CD4-positive, alpha-beta T cell treated with Interleukin-1 beta for 1 hour (primary cell): ENCODE measurements at regions not wholly inside any gene's neighbourhood (a gene's known extent, or its start where the extent isn't known, plus 50 kb on each side); places are given as distances from the start of the nearest gene placed in this dataset.

Experiments used
- DNase-seq, 2 donors: peaks; one replicate each; pipeline ENCODE4 v3.0.0-alpha.2; 2020 to 2022

- DNase-seq = peak; percentile 10 to 48
These were observed 105.5 kb upstream of the BACH2 start for GRCh38 chr6:90401933-90402830.

GRCh38 chr6:90399970-90400369 is 103.3 kb upstream of the BACH2 start:
- DNase-seq = no peak

- DNase-seq = peak; percentile 84 to 86
These were observed 101.5 kb upstream of the BACH2 start for GRCh38 chr6:90397929-90398674.

GRCh38 chr6:90397047-90397446 is 100.4 kb upstream of the BACH2 start:
- no peak for DNase-seq

GRCh38 chr6:90393232-90393884 is 96.7 kb upstream of the BACH2 start:
- peak; percentile 76 for DNase-seq

- DNase-seq = no peak
These were observed 93.7 kb upstream of the BACH2 start for GRCh38 chr6:90390379-90390778.

GRCh38 chr6:90388395-90388794 is 91.8 kb upstream of the BACH2 start:
- no peak for DNase-seq

- no peak for DNase-seq
These were observed 91.2 kb upstream of the BACH2 start for GRCh38 chr6:90387826-90388225.

GRCh38 chr6:90387383-90387775 is 90.7 kb upstream of the BACH2 start:
- no peak for DNase-seq

- no peak for DNase-seq
These were observed 90.0 kb upstream of the BACH2 start for GRCh38 chr6:90386399-90387382.

- DNase-seq = no peak
These were observed 89.2 kb upstream of the BACH2 start for GRCh38 chr6:90385759-90386313.

- no peak for DNase-seq
These were observed 88.1 kb upstream of the BACH2 start for GRCh38 chr6:90384720-90385119.

GRCh38 chr6:90383196-90383822 is 86.7 kb upstream of the BACH2 start:
- DNase-seq = peak in 1 of 2 donors; percentile 17

GRCh38 chr6:90382760-90383159 is 86.1 kb upstream of the BACH2 start:
- DNase-seq = no peak

- peak in 1 of 2 donors; percentile 77 for DNase-seq
These were observed 79.2 kb upstream of the BACH2 start for GRCh38 chr6:90375681-90376439.

GRCh38 chr6:90374201-90374600 is 77.6 kb upstream of the BACH2 start:
- no peak for DNase-seq

- no peak for DNase-seq
These were observed 76.2 kb upstream of the BACH2 start for GRCh38 chr6:90372885-90373284.

GRCh38 chr6:90372450-90372849 is 75.8 kb upstream of the BACH2 start:
- no peak for DNase-seq

- no peak for DNase-seq
These were observed 73.9 kb upstream of the BACH2 start for GRCh38 chr6:90370493-90370959.

GRCh38 chr6:90369651-90370050 is 73.0 kb upstream of the BACH2 start:
- DNase-seq = no peak
